MM.1S (cell line): ENCODE measurements at regions not wholly inside any gene's neighbourhood (a gene's known extent, or its start where the extent isn't known, plus 50 kb on each side); places are given as distances from the start of the nearest gene placed in this dataset.

Experiments
- DNase-seq: peaks from one replicate; pipeline ENCODE4 v3.0.0-alpha.2; 2015
- H2AFZ ChIP-seq: fragments of 300-600 bp; sonication (generic); 2 replicates; pipeline ENCODE4 v1.6.0; 2016; ENCODE audit warnings: antibody characterized with exemption, low read length
- H3F3A ChIP-seq: fragments of 300-600 bp; sonication (generic); 2 replicates; pipeline ENCODE4 v1.6.1; 2016; ENCODE audit warnings: mild to moderate bottlenecking, antibody characterized with exemption, low read length, moderate library complexity, mixed read lengths; ENCODE audit not compliant: insufficient read depth
- H3K27ac ChIP-seq: fragments of 300-600 bp; sonication (generic); 2 replicates; pipeline ENCODE4 v1.5.1; 2016; ENCODE audit warnings: mild to moderate bottlenecking, low read length
- H3K27me3 ChIP-seq: fragments of 300-600 bp; sonication (generic); replicated peaks from 2 replicates; pipeline ENCODE4 v1.6.0; 2016; ENCODE audit warnings: low read length; ENCODE audit not compliant: insufficient read depth
- H3K36me3 ChIP-seq: fragments of 300-600 bp; sonication (generic); replicated peaks from 2 replicates; pipeline ENCODE4 v1.6.1; 2016; ENCODE audit warnings: mild to moderate bottlenecking, low read length, mixed read lengths; ENCODE audit not compliant: insufficient read depth
- H3K4me1 ChIP-seq: fragments of 300-600 bp; sonication (generic); 2 replicates; pipeline ENCODE4 v1.6.1; 2016; ENCODE audit warnings: low read length, mixed read lengths
- H3K4me2 ChIP-seq: fragments of 300-600 bp; sonication (generic); 2 replicates; pipeline ENCODE4 v1.6.0; 2016; ENCODE audit warnings: low read depth, low read length
- H3K4me3 ChIP-seq: fragments of 300-600 bp; sonication (generic); 2 replicates; pipeline ENCODE4 v1.5.1; 2016; ENCODE audit warnings: low read length, mixed read lengths
- H3K79me2 ChIP-seq: fragments of 300-600 bp; sonication (generic); 2 replicates; pipeline ENCODE4 v1.6.1; 2016; ENCODE audit warnings: mixed run types, low read length, mixed read lengths
- H3K9ac ChIP-seq: fragments of 300-600 bp; sonication (generic); 2 replicates; pipeline ENCODE4 v1.6.1; 2016; ENCODE audit warnings: low read length, mixed read lengths
- H3K9me2 ChIP-seq: fragments of 300-600 bp; sonication (generic); replicated peaks from 2 replicates; pipeline ENCODE4 v1.6.1; 2016; ENCODE audit warnings: mild to moderate bottlenecking, low read length, mixed read lengths; ENCODE audit not compliant: insufficient read depth
- H3K9me3 ChIP-seq: fragments of 300-600 bp; sonication (generic); replicated peaks from 2 replicates; pipeline ENCODE4 v1.6.1; 2016; ENCODE audit warnings: mild to moderate bottlenecking, low read length, mixed read lengths; ENCODE audit not compliant: insufficient read depth
- H4K20me1 ChIP-seq: fragments of 300-600 bp; sonication (generic); 2 replicates; pipeline ENCODE4 v1.6.1; 2016; ENCODE audit warnings: mild to moderate bottlenecking, low read length, moderate library complexity, mixed read lengths; ENCODE audit not compliant: insufficient read depth
- CTCF ChIP-seq: fragments of 300-600 bp; sonication (generic); IDR thresholded peaks from 2 replicates; pipeline ENCODE4 v1.5.1; 2016; ENCODE audit warnings: antibody characterized with exemption, low read length, mixed read lengths
- EZH2 ChIP-seq: fragments of 300-600 bp; sonication (generic); optimal IDR thresholded peaks from 2 replicates; pipeline ENCODE3; 2017; ENCODE audit warnings: low read depth, mild to moderate bottlenecking, antibody characterized with exemption, low read length, mixed read lengths
- EZH2phosphoT487 ChIP-seq: fragments of 300-600 bp; sonication (generic); IDR thresholded peaks from 2 replicates; pipeline ENCODE4 v1.6.1; 2018; ENCODE audit warnings: antibody characterized with exemption, low read length

- no peak overlapping the region for H2AFZ ChIP-seq
- no peak overlapping the region for H3K4me3 ChIP-seq
- H3K4me1 ChIP-seq, result no peaks in the 10 kb centered on the region
- no peaks in the 10 kb centered on the region for H3K36me3 ChIP-seq
- no peak overlapping the region for H3K27ac ChIP-seq
- H3K27me3 ChIP-seq, result no peaks in the 10 kb centered on the region
- DNase-seq, result no peak
- H3K79me2 ChIP-seq, result no peaks in the 10 kb centered on the region
- no peaks in the 10 kb centered on the region for H3F3A ChIP-seq
- TF ChIP-seq EZH2phosphoT487 (no peak), CTCF (no peak), EZH2 (no peak)
- H3K9me3 ChIP-seq, result no peaks in the 10 kb centered on the region
- no peaks in the 10 kb centered on the region for H4K20me1 ChIP-seq
- H3K4me2 ChIP-seq, result no peak overlapping the region
- no peaks in the 10 kb centered on the region for H3K9me2 ChIP-seq
- H3K9ac ChIP-seq, result no peak overlapping the region
Observed at GRCh38 chr4:58679051-58679450, 1568.9 kb upstream of the IGFBP7 start.

GRCh38 chr4:58669783-58670182, 1559.6 kb upstream of the IGFBP7 start:
- Histone ChIP-seq H3K27me3 (no peaks in the 10 kb centered on the region), H3K9me2 (no peaks in the 10 kb centered on the region), H3K79me2 (no peaks in the 10 kb centered on the region), H4K20me1 (no peaks in the 10 kb centered on the region), H3K9me3 (no peaks in the 10 kb centered on the region), H3K9ac (no peak overlapping the region), H3K4me2 (no peak overlapping the region), H3F3A (no peaks in the 10 kb centered on the region), H3K4me3 (no peak overlapping the region), H2AFZ (no peak overlapping the region), H3K36me3 (no peaks in the 10 kb centered on the region), H3K4me1 (peaks cover 21% of the 10 kb centered on the region), H3K27ac (peak overlapping the region; percentile 12; the same call in 1 of the 2 replicates)
- DNase-seq, result peak; percentile 49
- no peak for TF ChIP-seq CTCF
- TF ChIP-seq EZH2phosphoT487, result no peak
- no peak for TF ChIP-seq EZH2

GRCh38 chr4:58665649-58666048, 1555.5 kb upstream of the IGFBP7 start:
- H3K27ac ChIP-seq, result no peak overlapping the region
- no peaks in the 10 kb centered on the region for H3K9me2 ChIP-seq

More at GRCh38 chr4:58665649-58666048, 1555.5 kb upstream of the IGFBP7 start:
- Histone ChIP-seq H3K27me3 (no peaks in the 10 kb centered on the region), H3K79me2 (no peaks in the 10 kb centered on the region), H3K4me3 (no peak overlapping the region), H3K9me3 (no peaks in the 10 kb centered on the region), H3K4me1 (peaks cover 17% of the 10 kb centered on the region), H3K36me3 (no peaks in the 10 kb centered on the region), H4K20me1 (no peaks in the 10 kb centered on the region), H3F3A (no peaks in the 10 kb centered on the region), H3K9ac (no peak overlapping the region), H3K4me2 (no peak overlapping the region), H2AFZ (no peak overlapping the region)
- no peak for TF ChIP-seq EZH2phosphoT487
- no peak for TF ChIP-seq EZH2
- TF ChIP-seq CTCF, result no peak
- DNase-seq, result no peak
